ENCODE measurements at regions not wholly inside any gene's neighbourhood (a gene's known extent, or its start where the extent isn't known, plus 50 kb on each side); places are given as distances from the start of the nearest gene placed in this dataset.

GRCh38 chr3:72393455-72393854, 454.8 kb downstream of the SHQ1 start:
- DNase-seq: no peak
- TF ChIP-seq POLR2A (IDR thresholded peaks at IDR 0.05) (no peak), CTCF (IDR thresholded peaks at IDR 0.05) (no peak)
- Histone ChIP-seq H3K4me1 (peaks cover 4 to 6% of the 10 kb centered on the region in 2 donors), H3K9me3 (no peaks in the 10 kb centered on the region), H3K27me3 (no peaks in the 10 kb centered on the region), H3K36me3 (no peaks in the 10 kb centered on the region), H3K27ac (no peak overlapping the region), H3K4me3 (no peak overlapping the region)
- intact Hi-C loops (cut with DNase I; ENCODE audit: low total_unique reads): no loop called here

GRCh38 chr3:72391659-72392058, 456.6 kb downstream of the SHQ1 start:
- Histone ChIP-seq H3K36me3 (no peaks in the 10 kb centered on the region), H3K4me3 (no peak overlapping the region), H3K27ac (no peak overlapping the region), H3K27me3 (no peaks in the 10 kb centered on the region), H3K9me3 (no peaks in the 10 kb centered on the region), H3K4me1 (peaks cover 0 to 6% of the 10 kb centered on the region in 2 donors)
- TF ChIP-seq CTCF (IDR thresholded peaks at IDR 0.05) (no peak), POLR2A (IDR thresholded peaks at IDR 0.05) (no peak)
- no peak for DNase-seq
- intact Hi-C loops (cut with DNase I; ENCODE audit: low total_unique reads): no loop called here

- intact Hi-C loops (cut with DNase I; ENCODE audit: low total_unique reads): no loop called here
- H3K4me1 ChIP-seq: peaks cover 0 to 3% of the 10 kb centered on the region in 2 donors
- H3K36me3 ChIP-seq: no peaks in the 10 kb centered on the region
- H3K27me3 ChIP-seq: no peaks in the 10 kb centered on the region
- H3K9me3 ChIP-seq: no peaks in the 10 kb centered on the region
- TF ChIP-seq POLR2A (IDR thresholded peaks at IDR 0.05) (no peak), CTCF (IDR thresholded peaks at IDR 0.05) (no peak)
- H3K27ac ChIP-seq: no peak overlapping the region
- no peak overlapping the region for H3K4me3 ChIP-seq
- no peak for DNase-seq
These were observed 457.4 kb downstream of the SHQ1 start for GRCh38 chr3:72390841-72391240.

GRCh38 chr3:72388644-72389043, 459.6 kb downstream of the SHQ1 start:
- intact Hi-C loops (cut with DNase I; ENCODE audit: low total_unique reads): no loop called here
- DNase-seq: no peak
- H3K4me1 ChIP-seq: no peaks in the 10 kb centered on the region

GRCh38 chr3:72388117-72388516, 460.1 kb downstream of the SHQ1 start:
- no peaks in the 10 kb centered on the region for H3K27me3 ChIP-seq
- no peak for TF ChIP-seq POLR2A (IDR thresholded peaks at IDR 0.05)
- no peak for TF ChIP-seq CTCF (IDR thresholded peaks at IDR 0.05)
- no peak overlapping the region for H3K27ac ChIP-seq
- no peaks in the 10 kb centered on the region for H3K36me3 ChIP-seq
- H3K4me1 ChIP-seq: no peaks in the 10 kb centered on the region
- H3K4me3 ChIP-seq: no peak overlapping the region
- no peak for DNase-seq
- no peaks in the 10 kb centered on the region for H3K9me3 ChIP-seq
- intact Hi-C loops (cut with DNase I; ENCODE audit: low total_unique reads): no loop called here

More at GRCh38 chr3:72388644-72389043, 459.6 kb downstream of the SHQ1 start:
- H3K27ac ChIP-seq: no peak overlapping the region
- no peaks in the 10 kb centered on the region for H3K36me3 ChIP-seq
- no peaks in the 10 kb centered on the region for H3K27me3 ChIP-seq
- TF ChIP-seq POLR2A (IDR thresholded peaks at IDR 0.05) (no peak), CTCF (IDR thresholded peaks at IDR 0.05) (no peak)
- H3K4me3 ChIP-seq: no peak overlapping the region
- no peaks in the 10 kb centered on the region for H3K9me3 ChIP-seq
